NT2/D1 (cell line): ENCODE measurements at regions not wholly inside any gene's neighbourhood (a gene's known extent, or its start where the extent isn't known, plus 50 kb on each side); places are given as distances from the start of the nearest gene placed in this dataset.

Source experiments
- SUZ12 ChIP-seq: IDR thresholded peaks from 2 replicates; pipeline ENCODE4 v1.6.1; 2011; ENCODE audit not compliant: insufficient read length, insufficient read depth; ENCODE audit errors: extremely low read depth
- YY1 ChIP-seq: IDR thresholded peaks from 2 replicates; pipeline ENCODE4 v1.6.1; 2011; ENCODE audit not compliant: insufficient read length, insufficient read depth
- ZNF274 ChIP-seq: IDR thresholded peaks from 2 replicates; pipeline ENCODE4 v1.6.1; 2011; ENCODE audit warnings: mild to moderate bottlenecking, low read depth, low read length

DNA sequence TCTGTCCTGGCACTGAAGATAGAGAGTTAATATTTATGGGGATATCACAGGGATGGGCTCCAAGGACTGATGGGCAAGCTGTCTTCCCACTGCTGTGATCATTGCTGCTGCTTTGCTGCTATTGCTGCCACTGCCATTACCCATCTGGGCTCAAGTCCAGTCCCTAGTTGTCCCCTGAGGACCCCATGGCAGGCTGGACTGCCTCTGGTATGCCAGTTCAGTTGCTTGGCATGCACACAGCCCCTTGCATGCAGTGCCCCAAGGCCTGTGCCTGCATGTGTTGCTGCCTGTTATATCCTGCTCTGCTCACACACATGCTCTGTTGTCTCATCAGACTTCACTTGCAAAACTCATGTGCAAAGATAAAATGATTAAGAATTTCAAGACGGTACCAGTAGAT, 109.5 kb downstream of the ADRA2A start:
- TF ChIP-seq YY1, result no peak
- TF ChIP-seq ZNF274, result no peak
- TF ChIP-seq SUZ12, result no peak
